Fibroblast of villous mesenchyme (primary cell): ENCODE measurements at regions not wholly inside any gene's neighbourhood (a gene's known extent, or its start where the extent isn't known, plus 50 kb on each side); places are given as distances from the start of the nearest gene placed in this dataset.

Experiments
- DNase-seq: peaks from one replicate; pipeline ENCODE4 v3.0.0-alpha.2; 2010; ENCODE audit warnings: low read depth
- H3K4me3 ChIP-seq: 2 replicates; pipeline ENCODE4 v1.5.1; 2011; ENCODE audit warnings: low read depth, mild to moderate bottlenecking, low read length
- CTCF ChIP-seq: IDR thresholded peaks from 2 replicates; pipeline ENCODE4 v1.5.1; 2012; ENCODE audit warnings: low read depth, mild to moderate bottlenecking, low read length; ENCODE audit not compliant: insufficient read depth

DNA sequence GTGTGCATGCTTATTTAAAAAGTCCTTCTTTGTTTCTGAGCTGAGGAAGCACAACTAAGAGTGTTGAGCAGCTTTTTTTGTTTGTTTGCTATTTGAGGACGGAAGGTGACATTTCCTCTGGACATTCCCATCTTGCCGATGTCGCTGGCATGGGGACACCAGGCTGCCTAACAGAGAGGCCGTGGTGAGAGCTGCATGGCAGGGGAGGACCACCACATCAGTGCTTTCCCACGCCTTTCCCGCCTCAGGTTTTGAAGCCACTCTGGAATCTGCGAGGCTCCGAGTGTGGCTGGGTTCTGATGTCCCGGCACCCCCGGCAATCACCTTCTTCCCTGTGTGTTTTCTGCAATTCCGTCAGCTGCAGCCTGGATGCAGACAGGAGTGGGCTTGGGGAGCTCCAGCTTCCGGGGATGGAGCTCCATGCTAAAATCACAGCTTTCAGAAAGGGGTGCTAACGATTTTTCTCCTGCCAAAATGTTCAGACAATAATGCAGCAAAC is 259.8 kb upstream of the IRX4 start:
- no peak overlapping the region for H3K4me3 ChIP-seq
- TF ChIP-seq CTCF: no peak
- DNase-seq: no peak

- no peak overlapping the region for H3K4me3 ChIP-seq
- DNase-seq: no peak
- no peak for TF ChIP-seq CTCF
These were observed 258.7 kb upstream of the IRX4 start for GRCh38 chr5:2141254-2142000.

DNA sequence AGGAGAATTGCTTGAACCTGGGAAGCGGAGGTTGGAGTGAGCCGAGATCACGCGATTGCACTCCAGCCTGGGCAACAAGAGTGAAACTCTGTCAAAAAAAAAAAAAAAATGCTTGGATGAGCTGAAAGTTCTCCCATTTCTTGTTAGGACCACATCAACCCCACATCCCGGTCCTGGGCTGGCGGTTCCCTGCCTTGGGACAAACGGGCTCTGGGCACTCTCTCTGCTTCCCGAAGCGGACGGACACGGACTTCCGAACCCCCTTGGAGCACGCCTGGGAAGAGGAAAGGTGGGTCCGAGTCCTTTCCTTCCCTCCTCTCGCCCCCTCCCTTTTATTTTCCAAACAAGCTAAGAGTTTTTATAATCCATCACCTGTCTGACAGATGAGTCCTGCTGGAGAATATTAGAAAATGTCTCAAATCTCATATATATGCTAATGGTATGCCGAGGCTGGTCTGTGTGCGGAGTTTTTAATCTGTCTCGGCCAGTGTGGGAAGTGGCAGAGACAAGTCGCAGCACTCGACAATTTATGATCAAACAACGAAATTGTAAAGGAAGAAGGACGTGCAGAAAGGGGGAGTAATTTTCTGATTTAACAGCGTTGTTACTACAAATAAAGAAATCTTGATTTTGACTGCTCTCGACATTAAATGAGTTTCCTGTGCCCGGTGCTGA is 257.9 kb upstream of the IRX4 start:
- no peak for TF ChIP-seq CTCF
- DNase-seq: no peak
- H3K4me3 ChIP-seq: no peak overlapping the region

DNA sequence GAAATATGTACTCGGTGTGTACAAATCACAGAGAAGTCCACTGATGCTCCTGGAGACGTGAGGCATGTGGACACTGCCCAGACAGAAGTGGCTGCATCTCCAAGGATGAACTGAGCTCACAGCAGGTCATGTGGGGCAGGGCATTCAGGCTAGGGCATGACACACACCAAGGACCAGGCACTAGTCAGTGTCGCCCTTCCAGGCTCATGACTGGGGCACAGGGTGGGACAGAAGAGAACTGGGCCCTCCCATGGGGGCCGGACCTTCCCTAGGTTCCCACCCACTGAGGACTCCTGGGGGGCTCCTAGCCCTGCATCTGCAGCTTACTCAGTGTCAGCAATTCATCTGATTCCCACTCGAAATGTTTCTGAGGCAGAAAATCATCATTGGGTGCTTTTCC is 256.8 kb upstream of the IRX4 start:
- H3K4me3 ChIP-seq: no peak overlapping the region
- DNase-seq: no peak
- no peak for TF ChIP-seq CTCF

GRCh38 chr5:2138896-2139295 is 256.2 kb upstream of the IRX4 start:
- no peak overlapping the region for H3K4me3 ChIP-seq
- TF ChIP-seq CTCF: no peak
- DNase-seq: no peak

- TF ChIP-seq CTCF: no peak
- H3K4me3 ChIP-seq: no peak overlapping the region
- no peak for DNase-seq
These were observed 254.8 kb upstream of the IRX4 start for GRCh38 chr5:2137444-2138050.
